NAMALWA (cell line): ENCODE measurements at regions not wholly inside any gene's neighbourhood (a gene's known extent, or its start where the extent isn't known, plus 50 kb on each side); places are given as distances from the start of the nearest gene placed in this dataset.
A peak's percentile ranks its signal among the peaks of the same experiment; 100 is the strongest.
"Not testable (repeated sequence)": the region's sequence is repeated elsewhere in the genome, so short reads cannot be mapped to it uniquely, and the experiment has no call there.

Experiments used
- DNase-seq: peaks from one replicate; pipeline ENCODE4 v3.0.0-alpha.2; 2015; ENCODE audit warnings: low spot score

DNA sequence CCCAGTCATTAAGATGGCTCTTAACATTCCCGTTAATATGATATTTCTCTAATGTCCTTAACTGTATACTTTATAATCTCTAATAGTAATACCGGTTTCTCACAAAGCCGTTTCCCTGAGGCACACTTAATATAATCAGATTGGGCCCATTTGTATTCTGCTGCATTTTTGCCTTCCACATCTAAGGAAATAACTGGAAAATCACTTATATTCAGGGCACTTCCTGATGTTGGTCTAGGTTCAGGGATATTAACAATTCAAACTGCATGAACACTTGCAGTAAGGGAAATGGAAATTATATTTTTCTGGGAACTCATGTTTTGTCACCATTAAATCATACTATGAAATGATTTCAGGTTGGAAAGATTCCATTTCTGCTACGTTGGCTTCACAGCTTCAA, 119.8 kb downstream of the TPR start:
- no peak for DNase-seq

DNA sequence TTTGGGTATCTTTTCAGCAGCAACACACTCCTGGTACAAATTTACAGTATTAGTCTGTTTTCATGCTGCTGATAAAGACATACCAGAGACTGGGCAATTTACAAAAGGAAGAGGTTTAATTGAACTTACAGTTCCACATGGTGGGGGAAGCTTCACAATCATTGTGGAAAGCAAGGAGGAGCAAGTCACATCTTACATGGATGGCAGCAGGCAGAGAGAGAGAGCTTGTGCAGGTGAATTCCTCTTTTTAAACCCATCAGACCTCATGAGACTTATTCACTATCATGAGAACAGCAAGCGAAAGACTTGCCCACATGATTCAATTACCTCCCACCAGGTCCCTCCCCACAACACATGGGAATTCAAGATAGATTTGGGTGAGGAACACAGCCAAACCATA, 124.5 kb downstream of the TPR start:
- DNase-seq = no peak

DNA sequence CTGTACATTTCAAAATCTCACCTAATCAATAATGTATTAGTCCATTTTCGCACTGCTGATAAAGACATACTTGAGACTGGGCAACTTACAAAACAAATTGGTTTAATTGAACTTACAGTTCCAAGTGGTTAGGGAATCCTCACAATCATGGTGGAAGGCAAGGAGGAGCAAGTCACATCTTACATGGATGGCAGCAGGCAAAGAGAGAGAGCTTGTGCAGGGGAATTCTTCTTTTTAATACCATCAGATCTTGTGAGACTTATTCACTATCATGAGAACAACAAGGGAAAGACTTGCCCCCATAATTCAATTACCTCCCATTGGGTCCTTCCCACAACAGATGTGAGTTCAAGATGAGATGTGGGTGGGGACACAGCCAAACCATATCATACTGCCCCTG, 126.4 kb downstream of the TPR start:
- DNase-seq = not testable (repeated sequence)

DNA sequence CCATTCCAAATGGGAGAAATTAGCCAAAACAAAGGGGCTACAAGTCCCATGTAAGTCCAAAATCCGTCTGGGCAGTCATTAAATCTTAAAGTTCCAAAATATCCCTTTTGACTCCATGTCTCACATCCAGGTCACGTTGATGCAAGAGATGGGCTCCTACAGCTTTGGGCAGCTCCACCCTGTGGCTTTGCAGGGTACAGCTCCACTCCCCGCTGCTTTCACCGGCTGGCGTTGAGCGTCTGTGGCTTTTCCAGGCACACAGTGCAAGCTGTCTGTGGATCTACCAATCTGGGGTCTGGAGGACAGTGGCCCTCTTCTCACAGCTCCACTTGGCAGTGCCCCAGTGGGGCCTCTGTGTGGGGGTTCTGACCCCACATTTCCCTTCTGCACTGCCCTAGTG, 130.2 kb downstream of the TPR start:
- peak; percentile 40 for DNase-seq
